Brain pericyte (primary cell): ENCODE measurements at regions not wholly inside any gene's neighbourhood (a gene's known extent, or its start where the extent isn't known, plus 50 kb on each side); places are given as distances from the start of the nearest gene placed in this dataset.

Source experiments
- DNase-seq: peaks from one replicate; pipeline ENCODE4 v3.0.0-alpha.2; 2012; ENCODE audit warnings: low read depth, low spot score

GRCh38 chr4:35757836-35758235, 486.5 kb downstream of the ARAP2 start:
- DNase-seq, result no peak

DNA sequence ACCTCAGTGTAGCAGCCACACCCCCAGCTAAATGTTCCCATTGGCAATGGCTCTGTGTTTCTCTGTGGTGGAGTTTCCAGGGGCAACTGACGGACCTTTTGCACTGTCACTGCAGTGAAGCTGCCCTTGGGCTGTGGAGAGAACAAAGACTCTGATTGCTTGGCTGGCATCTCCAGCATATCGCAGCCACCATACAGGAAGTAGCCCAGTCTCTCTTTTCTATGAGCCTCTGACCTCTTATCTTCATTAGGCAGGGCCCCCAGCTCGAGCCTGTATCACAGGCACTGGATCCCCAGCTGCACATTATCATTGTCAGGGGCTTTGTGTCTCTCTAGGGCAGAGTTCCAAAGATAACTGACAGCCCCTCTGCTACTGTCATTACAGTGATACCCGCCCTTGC, 483.5 kb downstream of the ARAP2 start:
- DNase-seq, result no peak

GRCh38 chr4:35771571-35771970, 472.7 kb downstream of the ARAP2 start:
- no peak for DNase-seq

DNA sequence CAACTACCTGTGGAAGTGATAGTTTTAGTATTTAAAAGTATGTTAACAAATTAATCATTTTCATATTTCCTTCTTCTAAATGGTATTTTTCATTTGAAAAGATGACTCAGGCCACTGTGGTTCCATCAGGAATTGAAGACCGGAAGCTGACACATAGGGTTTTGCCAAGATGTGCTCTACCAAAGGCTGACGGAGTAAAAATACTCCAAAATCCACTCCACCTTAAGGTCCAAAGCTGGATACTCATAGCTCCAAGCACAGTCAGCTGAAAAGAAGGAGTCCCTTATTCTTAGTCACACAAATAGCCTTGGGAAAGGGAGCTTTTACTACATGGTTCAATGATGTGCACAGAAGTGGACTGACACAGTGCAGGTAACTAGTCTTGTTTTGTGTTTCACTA, 472.0 kb downstream of the ARAP2 start:
- no peak for DNase-seq

- DNase-seq, result no peak
These were observed 454.3 kb downstream of the ARAP2 start for GRCh38 chr4:35789899-35790574.

DNA sequence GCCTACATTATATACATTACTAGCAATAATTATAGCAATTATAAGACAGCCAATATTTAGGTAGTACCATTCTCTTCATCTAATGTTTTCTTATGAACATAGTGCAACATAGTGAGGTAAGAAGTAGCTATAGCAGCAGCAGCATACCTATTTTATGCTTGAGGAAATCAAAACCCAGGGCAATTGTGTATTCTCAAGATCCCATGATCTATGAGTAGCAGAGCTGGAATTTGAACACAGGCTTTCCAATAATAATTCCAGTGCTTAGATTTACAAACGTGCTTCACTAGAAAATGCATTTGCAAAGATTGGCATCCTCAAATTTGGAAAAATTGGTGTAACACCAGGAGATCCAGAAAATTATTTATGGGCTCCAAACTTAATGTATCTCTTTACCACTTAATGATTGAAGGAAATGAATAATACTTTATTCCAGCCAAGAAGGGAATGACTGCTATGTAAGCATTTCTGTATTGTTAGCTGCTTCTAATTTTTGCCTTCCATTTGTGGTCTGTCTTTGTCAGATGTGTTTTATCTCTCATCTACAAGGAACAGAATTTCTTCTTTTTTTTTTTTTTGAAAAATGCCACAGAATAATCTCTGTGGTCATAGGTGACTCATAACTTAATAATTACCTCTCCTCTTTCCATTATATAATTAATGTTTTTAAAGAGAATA, 451.1 kb downstream of the ARAP2 start:
- no peak for DNase-seq

GRCh38 chr4:35793766-35794165, 450.5 kb downstream of the ARAP2 start:
- DNase-seq, result no peak

- DNase-seq, result no peak
These were observed 443.6 kb downstream of the ARAP2 start for GRCh38 chr4:35800669-35801068.

DNA sequence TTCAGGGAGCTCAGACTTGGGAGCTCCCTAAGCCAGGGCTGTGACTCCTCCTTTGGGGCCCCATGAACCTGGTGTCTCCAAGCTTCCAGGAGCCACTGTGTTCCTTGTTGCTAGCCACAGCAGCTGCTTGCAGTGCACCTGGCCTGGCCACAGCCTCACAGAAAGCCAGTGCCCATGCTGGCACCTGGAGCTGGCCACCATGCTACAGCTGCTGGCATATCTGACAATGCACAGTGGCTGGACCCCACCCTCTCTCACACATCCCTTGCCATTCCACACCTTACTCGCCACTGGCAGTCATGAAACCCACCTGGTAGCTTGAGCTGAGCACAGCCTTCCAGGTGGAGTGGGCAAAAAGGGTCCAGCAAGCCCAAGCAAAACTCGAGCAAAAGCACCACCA, 441.7 kb downstream of the ARAP2 start:
- no peak for DNase-seq

DNA sequence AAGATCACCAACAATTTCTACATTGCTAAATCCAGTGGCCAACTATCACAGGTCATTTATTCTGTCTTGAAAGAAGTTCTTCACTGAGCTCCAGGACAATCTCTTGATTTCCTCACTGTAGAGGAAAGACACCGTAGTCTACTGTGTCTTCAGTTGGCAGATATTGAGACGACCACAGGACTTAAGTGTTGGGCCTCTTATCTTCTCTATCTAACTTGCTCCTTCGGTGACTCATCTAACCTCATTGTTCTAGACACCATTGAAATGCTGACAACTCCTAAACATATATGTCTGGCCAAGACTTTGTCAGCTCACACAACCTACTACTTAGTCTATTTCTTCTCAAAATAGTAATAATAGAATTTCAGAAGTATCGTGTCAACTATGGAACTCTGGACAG, 425.8 kb downstream of the ARAP2 start:
- DNase-seq, result no peak

GRCh38 chr4:35820003-35820402, 424.3 kb downstream of the ARAP2 start:
- DNase-seq, result no peak

GRCh38 chr4:35824231-35824630, 420.1 kb downstream of the ARAP2 start:
- DNase-seq, result no peak

- no peak for DNase-seq
These were observed 408.4 kb downstream of the ARAP2 start for GRCh38 chr4:35835893-35836292.

DNA sequence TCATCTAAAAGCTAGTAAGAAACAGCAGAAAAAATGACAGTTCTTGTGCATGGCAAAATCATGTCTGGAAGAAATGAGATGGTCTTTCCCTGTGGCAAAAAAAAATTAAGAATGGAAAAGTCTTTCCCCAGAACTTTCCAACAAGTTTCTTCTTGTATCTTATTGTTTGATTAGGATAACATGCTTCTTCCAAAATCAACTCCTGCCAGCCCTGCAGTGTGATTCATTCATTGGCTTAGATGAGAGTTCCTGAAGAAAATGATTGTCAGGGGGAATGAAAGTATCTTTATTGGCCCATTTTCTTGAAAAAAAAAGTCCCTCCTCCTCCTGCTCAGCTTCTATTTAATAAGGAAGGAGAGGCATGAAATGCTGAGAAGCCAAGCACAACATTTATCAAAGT, 407.7 kb downstream of the ARAP2 start:
- no peak for DNase-seq

- DNase-seq, result no peak
These were observed 377.3 kb downstream of the ARAP2 start for GRCh38 chr4:35867057-35867456.

GRCh38 chr4:35872273-35872672, 372.0 kb downstream of the ARAP2 start:
- DNase-seq, result no peak

- no peak for DNase-seq
These were observed 364.8 kb downstream of the ARAP2 start for GRCh38 chr4:35879479-35879878.

GRCh38 chr4:35883108-35883507, 361.2 kb downstream of the ARAP2 start:
- no peak for DNase-seq

DNA sequence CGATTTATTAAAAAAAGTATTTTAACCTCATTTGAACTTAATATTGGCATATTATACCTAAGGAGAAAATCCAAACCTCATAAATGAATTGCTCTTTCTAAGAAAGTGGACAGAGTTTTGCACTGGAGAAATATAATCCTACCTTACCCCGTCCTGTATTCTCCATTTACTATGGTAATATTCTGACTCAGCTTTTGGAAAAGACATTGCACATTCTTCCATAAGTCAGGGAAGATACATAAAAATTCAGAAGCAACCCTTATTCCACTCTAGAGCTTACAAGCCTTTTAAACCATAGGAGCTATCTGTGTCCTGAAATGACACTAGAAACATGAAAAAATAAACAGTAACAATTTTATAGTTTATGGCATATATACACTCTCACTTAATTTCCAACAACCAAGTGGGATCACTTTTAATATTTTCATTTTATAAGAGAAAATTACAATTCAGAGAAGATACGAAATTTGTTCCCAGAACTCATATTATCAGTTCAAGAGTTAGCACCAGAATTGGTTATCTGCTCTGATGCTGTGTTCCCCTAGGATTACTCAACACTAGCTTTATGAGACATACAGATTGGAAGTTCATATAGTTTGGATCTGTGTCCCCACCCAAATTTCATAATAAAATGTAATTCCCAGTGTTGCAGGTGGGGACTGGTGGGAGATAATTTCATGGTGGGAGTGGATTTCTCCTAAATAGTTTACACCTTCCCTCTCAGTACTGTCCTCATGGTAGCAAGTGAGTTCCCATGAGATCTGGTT, 359.4 kb downstream of the ARAP2 start:
- no peak for DNase-seq

GRCh38 chr4:35897808-35898207, 346.5 kb downstream of the ARAP2 start:
- no peak for DNase-seq

GRCh38 chr4:35900286-35901243, 343.7 kb downstream of the ARAP2 start:
- no peak for DNase-seq

DNA sequence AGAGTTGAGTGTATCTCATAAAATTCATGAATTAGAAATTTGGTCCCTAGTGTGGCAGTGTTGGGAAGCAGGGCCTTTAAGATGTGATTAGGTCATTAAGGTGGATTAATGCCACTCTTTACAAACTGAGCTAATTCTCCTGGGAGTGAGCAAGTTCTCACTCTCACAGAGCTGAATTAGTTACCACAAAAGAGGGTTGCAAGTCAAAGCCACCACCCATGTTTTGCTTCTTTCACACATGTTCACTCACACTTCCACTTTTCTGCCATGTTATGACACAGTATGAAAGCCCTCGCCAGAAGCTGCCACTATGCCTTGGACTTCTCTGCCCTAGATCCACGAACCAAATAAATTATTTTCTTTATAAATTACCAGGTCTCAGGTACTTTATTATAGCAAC, 332.1 kb downstream of the ARAP2 start:
- no peak for DNase-seq
